HCEC 1CT (cell line): ENCODE measurements at regions not wholly inside any gene's neighbourhood (a gene's known extent, or its start where the extent isn't known, plus 50 kb on each side); places are given as distances from the start of the nearest gene placed in this dataset.
"Not testable (repeated sequence)": the region's sequence is repeated elsewhere in the genome, so short reads cannot be mapped to it uniquely, and the experiment has no call there.

Experiments
- DNase-seq: peaks from one replicate; pipeline ENCODE4 v3.0.0-alpha.2; 2017

- no peak for DNase-seq
Measured at GRCh38 chrX:15114743-15115566, 154.9 kb downstream of the ASB9 start.

GRCh38 chrX:15107367-15107988 is 162.4 kb downstream of the ASB9 start:
- DNase-seq: no peak

- DNase-seq: no peak
Measured at GRCh38 chrX:15098505-15098904, 171.4 kb downstream of the ASB9 start.

- DNase-seq: no peak
Measured at GRCh38 chrX:15087747-15088146, 182.1 kb downstream of the ASB9 start.

- no peak for DNase-seq
Measured at GRCh38 chrX:15073313-15073712, 196.6 kb downstream of the ASB9 start.

GRCh38 chrX:15072880-15073279 is 197.0 kb downstream of the ASB9 start:
- no peak for DNase-seq

GRCh38 chrX:15072259-15072658 is 197.6 kb downstream of the ASB9 start:
- no peak for DNase-seq

- no peak for DNase-seq
Measured at GRCh38 chrX:15059474-15059873, 186.3 kb downstream of the MOSPD2 start.

GRCh38 chrX:15056044-15056443 is 182.8 kb downstream of the MOSPD2 start:
- no peak for DNase-seq

- DNase-seq: no peak
Measured at GRCh38 chrX:15055146-15055930, 182.1 kb downstream of the MOSPD2 start.

- no peak for DNase-seq
Measured at GRCh38 chrX:15050395-15050794, 177.2 kb downstream of the MOSPD2 start.

GRCh38 chrX:15043538-15043937 is 170.3 kb downstream of the MOSPD2 start:
- no peak for DNase-seq

GRCh38 chrX:15033917-15034316 is 160.7 kb downstream of the MOSPD2 start:
- no peak for DNase-seq

- DNase-seq: no peak
Measured at GRCh38 chrX:15017491-15017890, 144.3 kb downstream of the MOSPD2 start.

GRCh38 chrX:15016051-15016450 is 142.8 kb downstream of the MOSPD2 start:
- DNase-seq: no peak

GRCh38 chrX:15014281-15014680 is 141.1 kb downstream of the MOSPD2 start:
- no peak for DNase-seq

- DNase-seq: no peak
Measured at GRCh38 chrX:15013461-15013860, 140.2 kb downstream of the MOSPD2 start.

- DNase-seq: no peak
Measured at GRCh38 chrX:14997271-14997670, 124.0 kb downstream of the MOSPD2 start.

- not testable (repeated sequence) for DNase-seq
Measured at GRCh38 chrX:14984425-14984824, 111.2 kb downstream of the MOSPD2 start.
